GM21515 (cell line): ENCODE measurements at regions not wholly inside any gene's neighbourhood (a gene's known extent, or its start where the extent isn't known, plus 50 kb on each side); places are given as distances from the start of the nearest gene placed in this dataset.
A peak's percentile ranks its signal among the peaks of the same experiment; 100 is the strongest.

Experiments used
- ATAC-seq: cut with Tn5 transposase; IDR thresholded peaks from one replicate; pipeline ENCODE4 v1.9.1; 2021; ENCODE audit not compliant: unreplicated experiment

DNA sequence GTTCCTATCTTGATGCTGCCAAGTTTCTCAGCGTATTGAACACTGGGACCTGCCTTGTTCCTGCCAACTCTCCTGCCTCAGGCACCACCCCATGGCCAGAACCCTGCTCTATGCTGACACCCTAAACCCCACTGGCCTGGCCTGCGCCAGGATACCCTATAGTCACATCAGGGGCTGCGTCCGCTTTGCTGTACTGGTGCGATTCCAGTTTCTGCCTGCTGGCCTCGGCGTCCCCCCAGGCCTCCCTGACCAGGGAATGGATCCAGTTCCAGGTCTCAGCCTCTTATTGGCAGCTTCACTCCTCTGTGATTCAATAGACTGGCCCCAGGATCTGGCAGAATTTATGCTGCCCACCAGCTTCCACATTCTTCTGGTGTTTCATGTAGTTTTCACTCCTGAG lies 55.0 kb downstream of the GPR6 start:
- no peak for ATAC-seq

GRCh38 chr6:110033749-110034666 lies 55.9 kb downstream of the GPR6 start:
- ATAC-seq: no peak

GRCh38 chr6:110034667-110035036 lies 56.5 kb downstream of the GPR6 start:
- ATAC-seq: no peak

GRCh38 chr6:110035321-110035720 lies 57.2 kb downstream of the GPR6 start:
- no peak for ATAC-seq

GRCh38 chr6:110036408-110037302 lies 58.5 kb downstream of the GPR6 start:
- ATAC-seq: no peak

GRCh38 chr6:110037726-110038295 lies 59.7 kb downstream of the GPR6 start:
- ATAC-seq: no peak

GRCh38 chr6:110039364-110039980 lies 61.4 kb downstream of the GPR6 start:
- ATAC-seq: peak; percentile 84

DNA sequence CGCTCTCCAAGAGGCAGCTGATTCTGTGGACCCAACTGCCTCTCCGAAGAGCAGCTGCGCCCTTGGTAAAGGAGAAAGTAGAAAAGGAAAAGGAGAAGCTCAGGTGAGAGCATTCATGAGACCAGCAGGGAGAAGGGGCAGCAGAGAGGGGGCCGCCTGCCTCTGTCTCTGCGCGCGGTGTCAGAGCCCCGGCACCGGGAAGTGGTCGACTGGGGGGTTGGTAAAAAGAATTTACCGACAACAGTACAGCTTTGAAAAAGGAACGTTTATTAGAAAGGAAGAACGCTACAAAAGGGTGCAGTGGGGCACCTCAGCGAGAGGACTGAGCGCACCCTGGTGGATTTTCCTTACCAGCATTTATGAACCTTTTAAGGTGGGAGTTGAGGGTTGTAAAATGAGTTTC lies 61.9 kb downstream of the GPR6 start:
- ATAC-seq: peak; percentile 42

- ATAC-seq: no peak
Observed at GRCh38 chr6:110040716-110041115, 62.6 kb downstream of the GPR6 start.

DNA sequence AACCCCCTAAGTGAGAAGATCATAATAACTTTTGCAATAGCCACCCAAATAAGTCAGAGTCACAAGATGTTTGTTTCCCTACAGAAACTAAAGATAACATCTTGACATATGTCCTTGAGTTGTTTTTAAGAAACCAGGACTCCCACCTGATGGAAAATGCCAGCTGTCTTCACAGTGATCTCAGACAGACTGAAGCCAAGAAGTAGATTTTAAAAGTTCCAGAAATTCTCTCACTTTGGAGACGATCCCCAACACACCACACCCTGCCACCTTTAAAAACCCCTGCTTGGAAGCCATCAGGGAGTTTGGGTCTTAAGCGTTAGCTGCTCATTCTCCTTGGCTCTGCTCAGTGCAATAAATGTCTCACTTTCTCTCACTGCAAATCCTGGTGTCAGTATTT lies 63.0 kb downstream of the GPR6 start:
- no peak for ATAC-seq

- ATAC-seq: no peak
Observed at GRCh38 chr6:110041830-110042229, 63.7 kb downstream of the GPR6 start.

DNA sequence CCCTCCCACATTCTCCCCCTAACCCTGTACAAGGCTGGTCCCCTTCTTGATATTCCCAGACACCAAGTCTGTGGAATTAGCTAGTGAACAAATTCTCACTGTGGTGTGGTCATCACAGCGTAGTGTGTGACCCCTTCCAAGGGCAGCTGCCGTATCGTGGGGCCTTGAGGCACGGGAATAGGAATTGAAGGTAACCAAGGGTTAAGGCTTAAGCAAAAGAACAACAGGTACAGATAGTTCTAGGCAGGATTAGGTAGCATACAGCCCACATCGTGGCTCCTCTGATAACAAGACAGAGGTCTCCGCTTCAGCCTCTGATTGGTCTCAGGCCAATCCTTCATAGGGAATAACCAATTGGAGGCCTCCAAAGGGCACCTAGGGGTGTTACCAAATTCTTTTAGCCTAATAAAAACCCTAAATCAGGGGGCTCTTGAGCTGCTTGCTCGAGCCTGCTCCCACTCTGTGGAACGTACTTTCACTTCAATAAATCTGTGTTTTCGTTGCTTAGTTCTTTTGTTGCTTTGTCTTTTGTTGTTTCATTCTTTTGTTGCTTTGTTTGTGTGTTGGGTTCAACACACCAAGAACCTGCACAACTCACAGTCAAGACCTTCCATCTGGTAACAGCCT lies 64.7 kb downstream of the GPR6 start:
- ATAC-seq: no peak

GRCh38 chr6:110043366-110043994 lies 65.4 kb downstream of the GPR6 start:
- ATAC-seq: no peak

DNA sequence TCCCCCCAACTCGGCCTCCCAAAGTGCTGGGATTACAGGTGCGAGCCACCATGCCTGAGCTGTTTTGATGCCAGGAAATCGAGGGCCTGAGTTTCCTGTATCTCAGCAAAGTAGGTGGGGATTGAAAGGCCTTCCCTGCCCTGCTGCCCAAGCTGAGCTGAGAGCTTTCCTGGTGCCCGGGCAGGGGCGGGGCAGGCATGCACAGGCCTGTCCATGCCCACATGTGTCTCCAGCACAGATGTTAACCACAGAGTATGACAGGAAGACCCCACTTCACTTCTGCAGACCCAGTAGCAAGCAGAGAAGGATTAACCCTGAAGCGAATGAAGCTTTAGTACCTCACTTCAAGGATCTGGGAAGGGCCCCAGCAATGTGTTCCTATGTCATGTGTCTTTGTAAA lies 66.0 kb downstream of the GPR6 start:
- ATAC-seq: no peak

- no peak for ATAC-seq
Observed at GRCh38 chr6:110044622-110045021, 66.5 kb downstream of the GPR6 start.

DNA sequence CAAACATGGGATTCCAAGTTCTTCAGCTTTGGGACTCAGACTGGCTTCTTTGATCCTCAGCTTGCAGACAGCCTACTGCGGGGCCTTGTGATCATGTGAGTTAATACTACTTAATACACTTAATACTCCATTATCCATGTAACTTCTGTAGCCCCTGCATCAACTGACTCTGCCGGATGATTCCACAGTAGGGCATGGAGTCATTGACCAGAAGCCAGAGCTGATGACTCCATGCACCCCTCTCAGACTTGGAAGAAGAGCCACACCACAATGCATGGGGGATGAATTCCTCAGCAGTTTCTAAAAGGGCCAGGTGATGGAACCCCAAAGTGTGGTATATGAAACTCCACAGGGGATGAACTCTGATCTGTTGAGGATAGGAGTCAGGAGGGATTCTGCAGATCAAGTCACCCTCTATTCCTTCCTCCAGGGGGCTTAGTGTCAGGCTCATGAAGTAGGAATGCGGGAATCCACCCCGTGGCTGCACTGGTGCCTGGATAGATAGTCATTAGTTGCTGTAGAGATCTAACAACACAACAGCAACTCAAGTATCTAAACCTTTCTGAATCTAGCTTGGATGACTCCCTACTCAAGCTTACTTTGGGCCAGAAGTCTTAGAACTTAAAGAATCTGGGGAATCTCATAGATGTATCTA lies 70.2 kb downstream of the GPR6 start:
- no peak for ATAC-seq

- ATAC-seq: no peak
Observed at GRCh38 chr6:110049696-110050439, 71.8 kb downstream of the GPR6 start.
